ENCODE measurements at regions not wholly inside any gene's neighbourhood (a gene's known extent, or its start where the extent isn't known, plus 50 kb on each side); places are given as distances from the start of the nearest gene placed in this dataset.

- Histone ChIP-seq H3K9me3 (ENCODE audit: control insufficient read depth, insufficient read depth, low read depth, low read length) (no peaks in the 10 kb centered on the region), H3K4me3 (ENCODE audit: low read depth, low read length) (no peak overlapping the region), H3K36me3 (ENCODE audit: control insufficient read depth in 2 of 2, insufficient read depth in 1 of 2, low read length in 2 of 2) (no peaks in the 10 kb centered on the region), H3K27ac (ENCODE audit: extremely low read depth, low read depth, low read length) (no peak overlapping the region), H3K4me1 (ENCODE audit: control insufficient read depth, insufficient read depth, low read length) (no peaks in the 10 kb centered on the region; the same call in 1 of the 2 replicates)
- ChIA-PET POLR2A (no interaction called here), CTCF (interaction anchor here (0.6 kb wide), 1 partner anchor 704 kb away, joined by 3 read pairs; no protein-coding TSS in a partner anchor)
- TF ChIP-seq ZNF658 (tag by site-specific recombination; IDR thresholded peaks at IDR 0.05) (no peak), ZNF350 (tag by site-specific recombination; IDR thresholded peaks at IDR 0.05) (no peak), ZFHX2 (tag by site-specific recombination; conservative IDR thresholded peaks at IDR 0.05) (no peak), ZNF10 (tag by site-specific recombination; IDR thresholded peaks at IDR 0.05) (no peak), ZNF549 (tag by site-specific recombination; IDR thresholded peaks at IDR 0.05) (no peak), ZNF792 (tag by site-specific recombination; IDR thresholded peaks at IDR 0.05) (no peak)
- TF ChIP-seq, protein P1, sequence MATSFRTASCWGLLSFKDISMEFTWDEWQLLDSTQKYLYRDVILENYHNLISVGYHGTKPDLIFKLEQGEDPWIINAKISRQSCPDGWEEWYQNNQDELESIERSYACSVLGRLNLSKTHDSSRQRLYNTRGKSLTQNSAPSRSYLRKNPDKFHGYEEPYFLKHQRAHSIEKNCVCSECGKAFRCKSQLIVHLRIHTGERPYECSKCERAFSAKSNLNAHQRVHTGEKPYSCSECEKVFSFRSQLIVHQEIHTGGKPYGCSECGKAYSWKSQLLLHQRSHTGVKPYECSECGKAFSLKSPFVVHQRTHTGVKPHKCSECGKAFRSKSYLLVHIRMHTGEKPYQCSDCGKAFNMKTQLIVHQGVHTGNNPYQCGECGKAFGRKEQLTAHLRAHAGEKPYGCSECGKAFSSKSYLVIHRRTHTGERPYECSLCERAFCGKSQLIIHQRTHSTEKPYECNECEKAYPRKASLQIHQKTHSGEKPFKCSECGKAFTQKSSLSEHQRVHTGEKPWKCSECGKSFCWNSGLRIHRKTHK (tag by site-specific recombination; IDR thresholded peaks at IDR 0.05) = no peak
- TF ChIP-seq, protein P2, sequence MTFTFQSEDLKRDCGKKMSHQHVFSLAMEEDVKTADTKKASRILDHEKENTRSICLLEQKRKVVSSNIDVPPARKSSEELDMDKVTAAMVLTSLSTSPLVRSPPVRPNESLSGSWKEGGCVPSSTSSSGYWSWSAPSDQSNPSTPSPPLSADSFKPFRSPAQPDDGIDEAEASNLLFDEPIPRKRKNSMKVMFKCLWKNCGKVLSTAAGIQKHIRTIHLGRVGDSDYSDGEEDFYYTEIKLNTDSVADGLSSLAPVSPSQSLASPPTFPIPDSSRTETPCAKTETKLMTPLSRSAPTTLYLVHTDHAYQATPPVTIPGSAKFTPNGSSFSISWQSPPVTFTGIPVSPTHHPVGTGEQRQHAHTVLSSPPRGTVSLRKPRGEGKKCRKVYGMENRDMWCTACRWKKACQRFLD (tag by site-specific recombination; IDR thresholded peaks at IDR 0.05) = no peak
Measured at GRCh38 chr11:91857179-91857578, 367.4 kb upstream of the FAT3 start.

- Histone ChIP-seq H3K36me3 (ENCODE audit: control insufficient read depth in 2 of 2, insufficient read depth in 1 of 2, low read length in 2 of 2) (no peaks in the 10 kb centered on the region), H3K4me1 (ENCODE audit: control insufficient read depth, insufficient read depth, low read length) (no peaks in the 10 kb centered on the region; the same call in 1 of the 2 replicates), H3K27ac (ENCODE audit: extremely low read depth, low read depth, low read length) (no peak overlapping the region), H3K4me3 (ENCODE audit: low read depth, low read length) (no peak overlapping the region), H3K9me3 (ENCODE audit: control insufficient read depth, insufficient read depth, low read depth, low read length) (no peaks in the 10 kb centered on the region)
- ChIA-PET CTCF (interaction anchor here (0.6 kb wide), 1 partner anchor 30 kb away, joined by 6 read pairs; no protein-coding TSS in a partner anchor), POLR2A (interaction anchor here (0.6 kb wide), 1 partner anchor 10 kb away, joined by 3 read pairs; no protein-coding TSS in a partner anchor)
- TF ChIP-seq WT1 (tag by site-specific recombination; IDR thresholded peaks at IDR 0.05) (peak; percentile 77), ZNF600 (tag by site-specific recombination; IDR thresholded peaks at IDR 0.05) (no peak)
Measured at GRCh38 chr11:91854780-91855179, 369.8 kb upstream of the FAT3 start.

GRCh38 chr11:91854171-91854570 is 370.4 kb upstream of the FAT3 start:
- TF ChIP-seq ZNF670 (tag by site-specific recombination; IDR thresholded peaks at IDR 0.05; ENCODE audit: low read depth) (no peak), ZNF501 (tag by site-specific recombination; IDR thresholded peaks at IDR 0.05) (no peak), RBAK (tag by site-specific recombination; IDR thresholded peaks at IDR 0.05) (no peak), GLIS1 (tag by site-specific recombination; IDR thresholded peaks at IDR 0.05) (no peak), FEZF1 (tag by site-specific recombination; IDR thresholded peaks at IDR 0.05) (no peak), ZNF404 (tag by site-specific recombination; IDR thresholded peaks at IDR 0.05) (no peak), ZNF23 (tag by site-specific recombination; IDR thresholded peaks at IDR 0.05; ENCODE audit: borderline replicate concordance) (no peak), ZSCAN30 (tag by site-specific recombination; IDR thresholded peaks at IDR 0.05) (no peak), BCL11B (tag by site-specific recombination; IDR thresholded peaks at IDR 0.05; ENCODE audit: low read depth) (no peak), ZNF600 (tag by site-specific recombination; IDR thresholded peaks at IDR 0.05) (no peak)
- ChIA-PET POLR2A (no interaction called here), CTCF (interaction anchor here (0.6 kb wide), 1 partner anchor 1975 kb away, joined by 6 read pairs; no protein-coding TSS in a partner anchor)
- Histone ChIP-seq H3K4me3 (ENCODE audit: low read depth, low read length) (no peak overlapping the region), H3K27ac (ENCODE audit: extremely low read depth, low read depth, low read length) (no peak overlapping the region), H3K36me3 (ENCODE audit: control insufficient read depth in 2 of 2, insufficient read depth in 1 of 2, low read length in 2 of 2) (no peaks in the 10 kb centered on the region), H3K4me1 (ENCODE audit: control insufficient read depth, insufficient read depth, low read length) (no peaks in the 10 kb centered on the region), H3K9me3 (ENCODE audit: control insufficient read depth, insufficient read depth, low read depth, low read length) (no peaks in the 10 kb centered on the region)
